H9 (cell line): ENCODE measurements at regions not wholly inside any gene's neighbourhood (a gene's known extent, or its start where the extent isn't known, plus 50 kb on each side); places are given as distances from the start of the nearest gene placed in this dataset.

Experiments used
- DNase-seq: peaks from one replicate; pipeline ENCODE4 v3.0.0-alpha.2; 2017
- H2AFZ ChIP-seq: one replicate; pipeline ENCODE4 v1.6.1; 2013; ENCODE audit warnings: mild to moderate bottlenecking, low read length, control low read depth, moderate library complexity
- H2AK5ac ChIP-seq: 2 replicates; pipeline ENCODE4 v1.6.1; 2013; ENCODE audit warnings: low read length, control low read depth, mixed read lengths; ENCODE audit not compliant: insufficient read length
- H2BK120ac ChIP-seq: one replicate; pipeline ENCODE4 v1.6.1; 2013; ENCODE audit warnings: low read depth, mild to moderate bottlenecking, low read length, control low read depth, inconsistent platforms; ENCODE audit not compliant: poor library complexity, severe bottlenecking
- H2BK12ac ChIP-seq: 2 replicates; pipeline ENCODE4 v1.6.1; 2013; ENCODE audit warnings: low read length, control low read depth, mixed read lengths, low read depth; ENCODE audit not compliant: insufficient read length
- H2BK15ac ChIP-seq: 2 replicates; pipeline ENCODE4 v1.6.1; 2013; ENCODE audit warnings: low read depth, low read length, control low read depth
- H2BK20ac ChIP-seq: one replicate; pipeline ENCODE4 v1.6.1; 2013; ENCODE audit warnings: low read depth, mild to moderate bottlenecking, low read length, control low read depth, inconsistent platforms; ENCODE audit not compliant: poor library complexity, severe bottlenecking
- H2BK5ac ChIP-seq: 2 replicates; pipeline ENCODE4 v1.6.1; 2013; ENCODE audit warnings: low read length, control low read depth, mixed read lengths; ENCODE audit not compliant: insufficient read length
- H3K14ac ChIP-seq: 2 replicates; pipeline ENCODE4 v1.6.1; 2013; ENCODE audit warnings: low read length, control low read depth; ENCODE audit not compliant: insufficient read depth
- H3K18ac ChIP-seq: 2 replicates; pipeline ENCODE4 v1.6.1; 2013; ENCODE audit warnings: low read depth, mild to moderate bottlenecking, mixed read lengths, low read length, control low read depth; ENCODE audit not compliant: insufficient read length
- H3K23ac ChIP-seq: 2 replicates; pipeline ENCODE4 v1.6.1; 2013; ENCODE audit warnings: low read length, control low read depth, mixed read lengths, low read depth; ENCODE audit not compliant: insufficient read length
- H3K23me2 ChIP-seq: 2 replicates; pipeline ENCODE4 v1.6.1; 2013; ENCODE audit warnings: low read depth, mild to moderate bottlenecking, mixed read lengths, low read length, control low read depth; ENCODE audit not compliant: insufficient read length, poor library complexity, severe bottlenecking
- H3K27ac ChIP-seq: 2 replicates; pipeline ENCODE4 v1.5.1; 2013; ENCODE audit warnings: low read length, control low read depth, mixed read lengths, low read depth; ENCODE audit not compliant: insufficient read length
- H3K27me3 ChIP-seq: 2 replicates; pipeline ENCODE4 v1.6.1; 2013; ENCODE audit warnings: low read length, control low read depth, inconsistent platforms; ENCODE audit not compliant: insufficient read depth
- H3K4ac ChIP-seq: 2 replicates; pipeline ENCODE4 v1.6.1; 2013; ENCODE audit warnings: low read depth, mild to moderate bottlenecking, control low read depth, inconsistent platforms, low read length, moderate library complexity
- H3K4me1 ChIP-seq: 2 replicates; pipeline ENCODE4 v1.6.1; 2013; ENCODE audit warnings: low read length, control low read depth, inconsistent platforms; ENCODE audit not compliant: insufficient read depth
- H3K4me2 ChIP-seq: 2 replicates; pipeline ENCODE4 v1.6.1; 2013; ENCODE audit warnings: low read length, control low read depth, mixed read lengths; ENCODE audit not compliant: insufficient read length, insufficient read depth
- H3K56ac ChIP-seq: 2 replicates; pipeline ENCODE4 v1.6.1; 2013; ENCODE audit warnings: low read depth, mild to moderate bottlenecking, mixed read lengths, low read length, control low read depth; ENCODE audit not compliant: insufficient read length
- H3K79me1 ChIP-seq: 2 replicates; pipeline ENCODE4 v1.6.1; 2013; ENCODE audit warnings: low read depth, mild to moderate bottlenecking, moderate library complexity, low read length, control low read depth, inconsistent platforms; ENCODE audit not compliant: insufficient read depth, poor library complexity, severe bottlenecking
- H3K79me2 ChIP-seq: 2 replicates; pipeline ENCODE4 v1.6.1; 2013; ENCODE audit warnings: low read length, control low read depth, inconsistent platforms; ENCODE audit not compliant: insufficient read depth
- H3K9ac ChIP-seq: 2 replicates; pipeline ENCODE4 v1.6.1; 2013; ENCODE audit warnings: low read length, control low read depth, mixed read lengths; ENCODE audit not compliant: insufficient read length; ENCODE audit errors: extremely low read depth
- H3K9me3 ChIP-seq: one replicate; pipeline ENCODE4 v1.6.1; 2013; ENCODE audit warnings: low read depth, low read length, inconsistent platforms; ENCODE audit not compliant: control insufficient read depth
- H3T11ph ChIP-seq: one replicate; pipeline ENCODE4 v1.6.1; 2013; ENCODE audit warnings: mild to moderate bottlenecking, low read length, control low read depth, inconsistent platforms
- H4K20me1 ChIP-seq: one replicate; pipeline ENCODE4 v1.6.1; 2013; ENCODE audit not compliant: control insufficient read depth, insufficient read length, insufficient read depth
- H4K5ac ChIP-seq: 2 replicates; pipeline ENCODE4 v1.6.1; 2013; ENCODE audit warnings: low read depth, mild to moderate bottlenecking, mixed read lengths, low read length, control low read depth; ENCODE audit not compliant: insufficient read length
- H4K8ac ChIP-seq: replicated peaks from 2 replicates; pipeline ENCODE4 v1.6.1; 2013; ENCODE audit warnings: low read length, control low read depth, mixed read lengths, low read depth; ENCODE audit not compliant: insufficient read length
- H4K91ac ChIP-seq: 2 replicates; pipeline ENCODE4 v1.6.1; 2013; ENCODE audit warnings: low read depth, mild to moderate bottlenecking, moderate library complexity, mixed read lengths, low read length, control low read depth; ENCODE audit not compliant: insufficient read length
- H3K27ac Mint-ChIP-seq, 3 experiments: 2 replicates in 2 of 3; 3 replicates in 1 of 3; pipeline ENCODE4 v1.8.0; 2020 to 2021; ENCODE audit warnings: mixed read lengths in 3 of 3, mild to moderate bottlenecking in 1 of 3, moderate library complexity in 1 of 3
- H3K27me3 Mint-ChIP-seq: 2 replicates; pipeline ENCODE4 v1.8.0; 2021; ENCODE audit warnings: low read depth, mild to moderate bottlenecking, moderate library complexity, mixed read lengths
- H3K36me3 Mint-ChIP-seq, 3 experiments: 2 replicates in 2 of 3; 3 replicates in 1 of 3; pipeline ENCODE4 v1.8.0; 2020 to 2021; ENCODE audit warnings: low read depth in 3 of 3, mixed read lengths in 3 of 3; ENCODE audit not compliant: insufficient read depth in 1 of 3
- H3K4me1 Mint-ChIP-seq, 2 experiments: 2 replicates each; pipeline ENCODE4 v1.8.0; 2020; ENCODE audit warnings: mixed read lengths in 2 of 2
- H3K4me3 Mint-ChIP-seq, 2 experiments: 2 replicates in 1 of 2; 3 replicates in 1 of 2; pipeline ENCODE4 v1.8.0; 2020 to 2021; ENCODE audit warnings: mild to moderate bottlenecking in 2 of 2, mixed read lengths in 2 of 2, moderate library complexity in 1 of 2
- H3K9me3 Mint-ChIP-seq, 2 experiments: 2 replicates in 1 of 2; 3 replicates in 1 of 2; pipeline ENCODE4 v1.8.0; 2020; ENCODE audit warnings: mild to moderate bottlenecking in 2 of 2, mixed read lengths in 2 of 2, moderate library complexity in 1 of 2
- CTCF ChIP-seq: fragments of 200-600 bp; sonication (generic); conservative IDR thresholded peaks from 3 replicates; pipeline ENCODE4 v1.8.0; 2021; ENCODE audit warnings: antibody characterized with exemption, mild to moderate bottlenecking
- WGBS: extraction: QIAGEN DNeasy Blood & Tissue Kit; methylation state at CpG from one replicate; pipeline ENCODE4 v1.1.7; 2013; ENCODE audit warnings: missing lambda C conversion rate, low lambda C conversion rate, mixed read lengths; ENCODE audit not compliant: insufficient read length; ENCODE audit errors: extremely low coverage; 5-methylcytosine and 5-hydroxymethylcytosine counted together

DNA sequence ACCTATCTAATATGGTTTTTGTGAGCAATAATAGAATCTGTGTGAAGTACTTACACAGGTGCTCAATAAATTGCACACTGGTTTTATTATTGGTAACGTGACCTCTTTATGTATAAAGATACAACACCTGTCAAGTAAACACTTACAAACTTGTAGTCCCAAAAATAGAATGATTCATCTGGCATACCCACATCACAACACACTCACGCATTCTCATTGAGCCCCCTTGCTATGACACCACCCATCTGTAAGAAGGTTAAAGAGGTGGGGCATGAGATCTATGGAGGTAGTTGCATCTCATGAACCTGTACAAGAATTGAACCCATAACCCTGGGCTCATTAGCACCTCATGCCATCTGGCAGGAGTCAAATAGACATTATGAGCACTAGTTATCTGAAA, 134.9 kb upstream of the THBS1 start:
- Histone ChIP-seq H3K79me1 (no peaks in the 10 kb centered on the region), H3K9me3 (no peaks in the 10 kb centered on the region), H3K9ac (no peak overlapping the region), H3K27ac (no peak overlapping the region), H4K91ac (no peak overlapping the region), H2BK5ac (no peak overlapping the region), H2AFZ (no peak overlapping the region), H3K56ac (no peak overlapping the region), H3T11ph (no peak overlapping the region), H3K18ac (no peak overlapping the region), H3K23me2 (no peaks in the 10 kb centered on the region), H2AK5ac (no peak overlapping the region), H2BK15ac (no peak overlapping the region), H2BK20ac (no peak overlapping the region), H3K4me2 (no peak overlapping the region), H3K79me2 (no peaks in the 10 kb centered on the region), H3K23ac (no peak overlapping the region), H4K8ac (no peak overlapping the region), H3K27me3 (no peaks in the 10 kb centered on the region), H3K4ac (no peak overlapping the region), H2BK120ac (no peak overlapping the region), H3K4me1 (no peaks in the 10 kb centered on the region), H3K14ac (no peak overlapping the region), H4K5ac (no peak overlapping the region), H4K20me1 (no peaks in the 10 kb centered on the region), H2BK12ac (no peak overlapping the region)
- DNase-seq, result no peak
- Mint-ChIP-seq H3K4me3 (no peak overlapping the region), H3K9me3 (peaks cover 14% of the 10 kb centered on the region in 2 experiments), H3K4me1 (peaks cover 19 to 25% of the 10 kb centered on the region in 2 experiments), H3K27ac (no peak overlapping the region; a peak in 1 of 7 replicates), H3K27me3 (peaks cover 3% of the 10 kb centered on the region; the same call in 1 of the 2 replicates), H3K36me3 (peaks cover 0 to 15% (median 5%) of the 10 kb centered on the region in 3 experiments; a peak in 4 of 7 replicates)
- no CpG with 5 or more reads among the region's 2 CpGs for WGBS
- TF ChIP-seq CTCF, result no peak
